NCI-H1694 treated with DMSO at 0.1 percent for 48 hours (cell line): ENCODE measurements at regions not wholly inside any gene's neighbourhood (a gene's known extent, or its start where the extent isn't known, plus 50 kb on each side); places are given as distances from the start of the nearest gene placed in this dataset.

Source experiments
- DNase-seq: peaks from one replicate; lab custom pipeline; 2025; lab: John Stamatoyannopoulos, UW

GRCh38 chr1:80894921-80895320 lies 905.8 kb upstream of the ADGRL2 start:
- no peak for DNase-seq

- no peak for DNase-seq
Observed at GRCh38 chr1:80893115-80893514, 907.6 kb upstream of the ADGRL2 start.

GRCh38 chr1:80892539-80892938 lies 908.2 kb upstream of the ADGRL2 start:
- DNase-seq = no peak

DNA sequence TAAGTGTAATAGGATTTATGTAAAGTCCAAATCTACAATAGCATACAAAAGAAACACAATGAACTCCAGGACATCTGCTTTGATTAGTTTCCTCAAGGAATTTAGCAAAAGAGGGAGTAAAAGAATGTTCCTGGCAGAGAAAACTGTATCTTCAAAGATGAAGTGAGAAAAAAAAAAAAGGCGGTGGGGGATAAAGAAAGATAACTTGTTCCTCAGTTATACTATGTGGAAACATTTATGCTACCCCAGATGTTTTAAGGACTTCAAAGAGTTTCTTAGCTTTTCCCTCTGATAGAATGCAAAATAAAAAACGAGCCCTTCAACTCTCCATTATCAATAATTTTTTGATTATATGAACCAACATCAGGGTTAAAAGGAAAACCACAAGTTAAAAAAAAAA lies 908.9 kb upstream of the ADGRL2 start:
- no peak for DNase-seq

DNA sequence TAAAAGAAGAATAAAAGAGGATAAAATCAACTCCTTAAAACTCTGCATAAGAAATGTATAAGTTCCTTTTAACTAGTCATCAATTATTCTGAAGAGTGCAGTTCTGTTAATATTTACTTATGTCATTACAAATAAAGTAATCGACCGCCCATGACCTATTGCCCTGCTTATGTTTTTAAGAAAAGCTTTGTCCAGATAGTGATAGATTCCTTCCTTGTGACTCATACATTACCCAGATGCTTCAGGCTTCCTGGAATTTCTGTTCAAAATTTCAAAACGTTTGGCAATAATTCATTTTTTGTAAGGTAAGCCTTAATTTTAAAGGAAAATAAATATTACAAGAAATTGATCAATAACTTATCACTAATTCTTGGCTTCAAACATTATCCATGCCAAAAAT lies 918.2 kb upstream of the ADGRL2 start:
- no peak for DNase-seq

DNA sequence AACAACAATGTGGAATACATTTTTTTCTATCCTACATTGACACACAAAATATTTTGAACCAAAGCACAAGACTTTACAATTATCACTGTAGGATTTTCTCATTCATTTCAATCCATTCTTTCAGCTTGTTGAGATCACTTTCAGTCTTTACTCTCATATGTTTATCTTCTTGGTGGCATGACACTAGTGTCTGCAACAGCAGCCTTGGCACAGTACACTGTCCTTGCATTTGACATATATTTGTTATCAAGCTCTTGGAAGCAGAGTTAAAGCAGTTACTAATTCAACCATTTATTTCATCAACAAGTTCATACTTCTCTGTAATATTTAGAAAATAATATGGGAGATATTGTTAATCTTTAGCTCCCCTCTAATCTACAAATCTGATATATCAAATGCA lies 922.4 kb upstream of the ADGRL2 start:
- DNase-seq = no peak

DNA sequence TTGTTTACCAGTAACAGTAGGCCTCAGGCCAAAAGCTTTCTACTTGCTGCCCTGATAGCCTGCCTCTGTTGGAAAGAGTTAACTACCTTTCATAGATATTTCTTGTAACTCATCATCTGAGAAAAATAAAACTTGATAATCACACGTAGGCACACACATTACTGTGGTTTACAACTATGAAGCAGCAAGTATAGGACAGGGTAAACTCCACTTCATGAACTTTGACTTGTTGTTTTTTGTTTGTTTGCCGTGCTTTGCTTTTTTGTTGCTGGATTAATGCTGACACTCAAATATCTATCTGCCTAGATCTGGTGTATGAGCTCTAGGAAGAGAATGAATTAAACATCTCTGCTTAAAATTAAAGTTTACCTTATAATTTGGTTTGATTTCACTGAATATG lies 924.7 kb upstream of the ADGRL2 start:
- DNase-seq = no peak

DNA sequence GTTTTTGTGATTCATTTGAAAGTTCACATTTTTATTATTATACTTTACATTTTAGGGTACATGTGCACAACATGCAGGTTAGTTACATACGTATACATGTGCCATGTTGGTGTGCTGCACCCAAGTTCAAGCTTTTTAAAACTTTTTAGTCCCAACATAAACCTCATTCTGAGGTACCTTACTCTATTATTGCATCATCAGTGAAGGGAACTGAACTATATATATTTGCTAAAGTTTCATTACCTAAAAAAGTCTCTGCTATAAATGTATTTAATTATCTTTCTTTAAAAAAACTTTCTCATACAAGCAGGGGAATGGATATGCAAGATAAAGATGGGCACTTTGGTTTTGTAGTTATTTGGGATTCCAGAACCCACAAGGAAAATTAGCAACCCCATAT lies 931.4 kb upstream of the ADGRL2 start:
- DNase-seq = no peak

GRCh38 chr1:80847904-80848303 lies 952.8 kb upstream of the ADGRL2 start:
- no peak for DNase-seq

GRCh38 chr1:80846966-80847365 lies 953.8 kb upstream of the ADGRL2 start:
- DNase-seq = no peak

DNA sequence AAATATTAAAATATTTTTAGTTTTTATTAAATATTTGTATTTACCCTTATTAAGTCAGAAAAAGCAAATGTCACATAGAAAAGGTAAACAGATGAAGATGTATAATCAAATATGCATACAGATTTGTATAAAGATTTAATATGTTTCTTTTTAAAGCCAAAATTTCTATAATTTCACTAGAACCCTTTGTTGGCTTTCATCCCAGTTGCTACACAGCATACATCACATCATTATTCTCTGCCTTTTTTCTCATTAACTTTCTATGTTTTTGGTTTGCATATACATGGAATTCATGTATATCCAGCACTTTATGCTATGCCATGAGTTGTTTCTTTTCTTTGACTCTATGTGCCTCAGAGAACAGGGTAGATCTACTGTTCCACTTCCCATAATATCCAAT lies 957.9 kb upstream of the ADGRL2 start:
- no peak for DNase-seq

- DNase-seq = no peak
Observed at GRCh38 chr1:80841261-80841660, 959.5 kb upstream of the ADGRL2 start.

DNA sequence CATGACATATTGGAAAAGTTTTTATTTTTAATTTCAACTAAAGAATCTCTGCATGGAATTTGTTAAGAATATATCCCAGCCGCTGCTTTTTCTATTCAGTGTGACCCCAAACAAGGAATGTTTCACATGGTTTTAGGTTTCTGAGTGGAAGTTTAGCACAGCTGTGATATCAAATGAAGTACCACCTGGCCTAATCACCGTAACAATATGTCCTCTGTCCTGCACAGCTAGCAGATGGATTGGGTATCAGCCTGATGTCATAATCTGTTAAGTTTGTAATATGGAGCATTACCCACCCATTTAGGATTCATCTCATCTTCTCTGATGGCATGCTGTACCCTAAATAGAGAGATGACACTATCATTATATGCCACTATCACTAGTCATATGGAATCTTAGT lies 963.7 kb upstream of the ADGRL2 start:
- no peak for DNase-seq

DNA sequence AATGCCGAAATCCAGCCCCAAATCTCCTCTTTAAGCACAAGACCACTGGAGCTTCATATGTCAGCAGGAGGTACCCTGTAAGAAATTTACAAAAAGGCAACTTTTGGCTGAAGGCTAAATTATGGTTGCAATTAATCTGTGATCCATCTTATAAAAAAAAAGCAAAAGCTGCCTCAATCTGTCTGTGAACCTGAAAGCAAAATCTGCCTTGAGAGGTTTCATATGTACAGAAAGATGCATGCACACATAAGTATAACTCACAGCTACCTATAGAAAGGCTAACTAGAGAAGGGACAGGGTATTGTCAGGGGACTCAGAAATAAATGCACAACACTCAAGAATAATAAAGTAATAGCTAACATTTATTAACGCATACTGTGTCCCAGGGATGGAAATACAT lies 964.2 kb upstream of the ADGRL2 start:
- no peak for DNase-seq

DNA sequence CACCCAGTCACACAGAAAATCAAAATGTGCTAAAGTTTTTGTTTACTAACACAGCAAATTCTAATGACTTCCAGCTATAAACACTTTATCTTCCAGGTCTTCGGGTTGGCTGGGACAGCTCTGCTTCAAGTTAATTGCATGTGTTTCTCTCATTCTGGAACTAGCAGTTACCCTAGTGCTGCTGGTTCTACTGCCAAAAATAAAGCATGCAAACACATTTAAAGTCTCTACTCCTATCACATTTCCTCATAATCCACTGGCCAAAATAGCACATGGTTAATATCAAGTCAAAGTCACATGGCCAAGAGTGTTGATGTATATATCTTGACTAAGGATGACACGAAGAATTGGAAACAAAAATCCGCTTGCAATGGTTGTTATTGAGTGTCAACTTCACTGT lies 973.1 kb upstream of the ADGRL2 start:
- DNase-seq = no peak

GRCh38 chr1:80825067-80825466 lies 975.7 kb upstream of the ADGRL2 start:
- DNase-seq = no peak

DNA sequence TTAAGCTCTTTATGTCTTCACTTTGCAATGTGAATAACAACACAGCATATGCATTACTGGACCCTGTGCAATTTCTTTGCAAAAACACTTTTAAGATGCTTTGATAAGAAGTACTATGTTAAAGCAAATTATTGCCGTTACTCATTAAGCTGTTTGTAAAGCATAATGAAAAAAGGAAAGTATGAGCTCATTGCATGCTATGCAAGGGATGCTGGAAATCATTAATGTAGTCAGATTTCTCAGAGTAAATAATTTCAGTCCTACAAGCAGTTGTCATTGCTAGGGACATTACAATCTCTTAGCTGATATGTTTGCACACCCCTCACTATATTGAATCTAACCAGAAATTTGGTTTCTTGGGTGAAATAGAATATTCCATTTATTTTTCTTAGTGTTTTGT lies 982.5 kb upstream of the ADGRL2 start:
- DNase-seq = no peak

GRCh38 chr1:80807981-80808380 lies 992.8 kb upstream of the ADGRL2 start:
- DNase-seq = no peak

- DNase-seq = no peak
Observed at GRCh38 chr1:80806431-80806830, 994.3 kb upstream of the ADGRL2 start.

DNA sequence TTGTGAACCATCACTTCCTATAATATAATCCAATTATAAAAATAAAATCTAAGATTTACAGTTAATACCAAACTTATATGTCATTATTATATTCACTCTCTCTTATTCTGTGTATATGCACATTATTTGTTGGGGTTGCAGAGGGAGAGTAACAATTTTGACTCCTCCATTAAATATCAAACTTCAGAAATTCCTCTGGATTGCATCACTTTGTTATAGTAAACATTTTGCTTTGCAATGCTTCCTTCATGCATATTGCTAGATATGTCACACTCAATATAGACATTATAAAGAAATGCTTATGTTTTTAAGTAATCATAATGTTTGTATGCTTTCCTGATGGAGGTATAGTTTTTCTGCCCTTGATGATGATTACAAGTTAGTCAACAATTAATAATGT lies 999.0 kb upstream of the ADGRL2 start:
- DNase-seq = no peak

- no peak for DNase-seq
Observed at GRCh38 chr1:80799457-80799856, 1001.3 kb upstream of the ADGRL2 start.

DNA sequence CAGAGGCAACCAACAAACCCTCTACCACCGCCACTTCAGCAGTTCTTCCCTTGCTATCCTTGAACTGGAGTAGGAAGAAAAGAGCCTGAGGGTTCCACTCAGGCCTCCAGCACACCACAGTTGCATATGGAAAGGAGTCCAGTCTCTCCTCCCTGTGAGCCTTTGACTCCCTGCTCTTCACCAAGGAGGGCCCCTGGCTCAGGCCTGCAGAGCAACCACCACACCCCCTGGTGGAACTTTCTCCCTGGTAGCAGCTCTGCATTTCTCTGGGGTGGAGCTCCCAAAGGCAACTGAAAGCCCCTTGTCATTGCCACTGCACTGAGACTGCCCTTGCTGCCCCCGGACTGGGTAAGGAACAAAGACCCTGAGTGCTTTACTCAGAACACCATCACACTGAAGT lies 1021.5 kb upstream of the ADGRL2 start:
- DNase-seq = no peak

DNA sequence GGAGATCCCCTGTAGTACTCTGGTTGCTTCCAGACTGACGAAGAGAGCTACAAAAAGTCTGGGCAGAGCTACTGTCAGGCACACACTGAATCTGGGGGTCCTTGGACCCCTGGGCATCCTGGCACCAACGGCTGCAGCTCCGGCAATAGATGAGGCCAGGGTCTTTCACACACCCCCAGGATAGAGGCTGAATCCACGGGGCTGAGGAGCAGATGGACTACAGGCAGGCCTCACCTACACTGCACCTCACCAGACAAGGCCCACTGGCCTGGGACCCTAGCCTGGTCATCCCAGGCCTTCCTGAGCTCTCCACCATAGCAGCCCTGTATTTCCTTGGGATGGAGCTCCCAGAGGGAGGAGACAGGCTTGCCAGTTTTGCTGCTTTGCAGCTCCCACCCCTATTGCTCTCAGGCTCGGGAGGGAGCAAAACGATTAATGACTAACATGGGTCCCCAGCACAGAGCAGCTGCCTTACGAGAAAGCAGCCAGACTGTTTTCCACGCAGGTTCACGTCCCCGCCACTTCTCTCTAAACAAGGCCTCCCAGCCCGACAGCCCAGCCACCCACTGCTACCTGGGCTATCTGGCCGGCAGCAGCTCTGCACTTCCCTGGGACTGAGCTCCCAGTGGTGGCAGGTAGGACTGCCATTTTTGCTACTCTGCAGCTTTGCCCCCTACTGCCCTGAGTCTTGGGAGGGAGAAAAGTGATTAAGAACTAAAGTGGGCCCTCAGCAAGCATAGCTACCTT lies 1022.5 kb upstream of the ADGRL2 start:
- DNase-seq = no peak

- DNase-seq = no peak
Observed at GRCh38 chr1:80776266-80776665, 1024.5 kb upstream of the ADGRL2 start.
